ENCODE measurements at regions not wholly inside any gene's neighbourhood (a gene's known extent, or its start where the extent isn't known, plus 50 kb on each side); places are given as distances from the start of the nearest gene placed in this dataset.

GRCh38 chr12:19991146-19991545 lies 377.2 kb upstream of the PDE3A start:
- TF ChIP-seq PKNOX1 (IDR thresholded peaks at IDR 0.05) (no peak), TARDBP (IDR thresholded peaks at IDR 0.05) (no peak), LEF1 (IDR thresholded peaks at IDR 0.05; ENCODE audit: borderline replicate concordance) (no peak), FOXM1 (IDR thresholded peaks at IDR 0.05; ENCODE audit: borderline replicate concordance) (no peak), SUZ12 (IDR thresholded peaks at IDR 0.05) (no peak), L3MBTL2 (conservative IDR thresholded peaks at IDR 0.05) (no peak), FOXK2 (IDR thresholded peaks at IDR 0.05) (no peak), ZNF384 (IDR thresholded peaks at IDR 0.05) (no peak), SP1 (IDR thresholded peaks at IDR 0.05) (no peak), FOXA1 (IDR thresholded peaks at IDR 0.05) (no peak), ELF4 (IDR thresholded peaks at IDR 0.05) (no peak), BHLHE40 (IDR thresholded peaks at IDR 0.05; ENCODE audit: borderline replicate concordance) (no peak), NFRKB (IDR thresholded peaks at IDR 0.05) (no peak)

Data from HEK293T (cell line).